ENCODE measurements at regions not wholly inside any gene's neighbourhood (a gene's known extent, or its start where the extent isn't known, plus 50 kb on each side); places are given as distances from the start of the nearest gene placed in this dataset.
"Not testable (repeated sequence)": the region's sequence is repeated elsewhere in the genome, so short reads cannot be mapped to it uniquely, and the experiment has no call there.

GRCh38 chr9:115691693-115692092 is 461.9 kb upstream of the PAPPA start:
- no peaks in the 10 kb centered on the region for H3K36me3 Mint-ChIP-seq (ENCODE audit: insufficient read depth, unreplicated experiment)
- no peaks in the 10 kb centered on the region for H3K27me3 Mint-ChIP-seq (ENCODE audit: unreplicated experiment)
- peak overlapping the region; percentile 91 for H3K27ac Mint-ChIP-seq (ENCODE audit: unreplicated experiment)
- intact Hi-C loops (cut with micrococcal nuclease; ENCODE audit: unreplicated experiment) = loop anchor here (5.0 to 10.0 kb wide), 2 partner anchors 99 to 473 kb away; no protein-coding TSS in a partner anchor
- CTCF ChIA-PET = no interaction called here
- no peak overlapping the region for H3K4me3 Mint-ChIP-seq (ENCODE audit: low read depth, unreplicated experiment)
- no TSS peak for BruUV-seq (replicated peaks)
- no peak for TF ChIP-seq CTCF (IDR thresholded peaks at IDR 0.05; ENCODE audit: unreplicated experiment)
- H3K9me3 Mint-ChIP-seq (ENCODE audit: low read depth, unreplicated experiment) = peaks cover 8% of the 10 kb centered on the region
- no peak for DNase-seq
- peaks cover 11% of the 10 kb centered on the region for H3K4me1 Mint-ChIP-seq (ENCODE audit: low read depth, unreplicated experiment)

- H3K4me3 Mint-ChIP-seq (ENCODE audit: low read depth, unreplicated experiment); H3K27me3 Mint-ChIP-seq (ENCODE audit: unreplicated experiment); H3K36me3 Mint-ChIP-seq (ENCODE audit: insufficient read depth, unreplicated experiment); BruUV-seq (replicated peaks); CTCF ChIA-PET; DNase-seq; H3K27ac Mint-ChIP-seq (ENCODE audit: unreplicated experiment); H3K9me3 Mint-ChIP-seq (ENCODE audit: low read depth, unreplicated experiment): not testable (repeated sequence)
- H3K4me1 Mint-ChIP-seq (ENCODE audit: low read depth, unreplicated experiment) = peaks cover 11% of the 10 kb centered on the region
- intact Hi-C loops (cut with micrococcal nuclease; ENCODE audit: unreplicated experiment) = loop anchor here (5.0 to 10.0 kb wide), 2 partner anchors 101 to 472 kb away; no protein-coding TSS in a partner anchor
Observed at GRCh38 chr9:115692868-115693267, 460.7 kb upstream of the PAPPA start.

GRCh38 chr9:115694014-115694413 is 459.6 kb upstream of the PAPPA start:
- CTCF ChIA-PET = no interaction called here
- peak; percentile 16 for DNase-seq
- Mint-ChIP-seq H3K36me3 (ENCODE audit: insufficient read depth, unreplicated experiment) (no peaks in the 10 kb centered on the region), H3K4me1 (ENCODE audit: low read depth, unreplicated experiment) (peaks cover 11% of the 10 kb centered on the region), H3K9me3 (ENCODE audit: low read depth, unreplicated experiment) (peaks cover 8% of the 10 kb centered on the region), H3K27ac (ENCODE audit: unreplicated experiment) (peak overlapping the region; percentile 23), H3K4me3 (ENCODE audit: low read depth, unreplicated experiment) (no peak overlapping the region), H3K27me3 (ENCODE audit: unreplicated experiment) (no peaks in the 10 kb centered on the region)
- intact Hi-C loops (cut with micrococcal nuclease; ENCODE audit: unreplicated experiment) = loop anchor here (5.0 to 10.0 kb wide), 2 partner anchors 102 to 471 kb away; no protein-coding TSS in a partner anchor
- TF ChIP-seq CTCF (IDR thresholded peaks at IDR 0.05; ENCODE audit: unreplicated experiment) = no peak
- no TSS peak for BruUV-seq (replicated peaks)

GRCh38 chr9:115694991-115695390 is 458.6 kb upstream of the PAPPA start:
- TF ChIP-seq CTCF (IDR thresholded peaks at IDR 0.05; ENCODE audit: unreplicated experiment) = no peak
- Mint-ChIP-seq H3K27me3 (ENCODE audit: unreplicated experiment) (no peaks in the 10 kb centered on the region), H3K27ac (ENCODE audit: unreplicated experiment) (no peak overlapping the region), H3K9me3 (ENCODE audit: low read depth, unreplicated experiment) (peaks cover 5% of the 10 kb centered on the region), H3K4me3 (ENCODE audit: low read depth, unreplicated experiment) (no peak overlapping the region), H3K36me3 (ENCODE audit: insufficient read depth, unreplicated experiment) (no peaks in the 10 kb centered on the region), H3K4me1 (ENCODE audit: low read depth, unreplicated experiment) (peaks cover 11% of the 10 kb centered on the region)
- no TSS peak for BruUV-seq (replicated peaks)
- CTCF ChIA-PET = no interaction called here
- no peak for DNase-seq
- intact Hi-C loops (cut with micrococcal nuclease; ENCODE audit: unreplicated experiment) = loop anchor here (5.0 to 10.0 kb wide), 2 partner anchors 103 to 470 kb away; no protein-coding TSS in a partner anchor

GRCh38 chr9:115712981-115713380 is 440.6 kb upstream of the PAPPA start:
- Mint-ChIP-seq H3K36me3 (ENCODE audit: insufficient read depth, unreplicated experiment) (no peaks in the 10 kb centered on the region), H3K4me3 (ENCODE audit: low read depth, unreplicated experiment) (no peak overlapping the region), H3K27me3 (ENCODE audit: unreplicated experiment) (no peaks in the 10 kb centered on the region), H3K27ac (ENCODE audit: unreplicated experiment) (no peak overlapping the region), H3K4me1 (ENCODE audit: low read depth, unreplicated experiment) (no peaks in the 10 kb centered on the region), H3K9me3 (ENCODE audit: low read depth, unreplicated experiment) (peaks cover 3% of the 10 kb centered on the region)
- no TSS peak for BruUV-seq (replicated peaks)
- TF ChIP-seq CTCF (IDR thresholded peaks at IDR 0.05; ENCODE audit: unreplicated experiment) = no peak
- no peak for DNase-seq
- intact Hi-C loops (cut with micrococcal nuclease; ENCODE audit: unreplicated experiment) = no loop called here
- CTCF ChIA-PET = no interaction called here

Data from Calu3 (cell line).